Mesendoderm (in vitro differentiated cells): ENCODE measurements at regions not wholly inside any gene's neighbourhood (a gene's known extent, or its start where the extent isn't known, plus 50 kb on each side); places are given as distances from the start of the nearest gene placed in this dataset.
A peak's percentile ranks its signal among the peaks of the same experiment; 100 is the strongest.
"Not testable (repeated sequence)": the region's sequence is repeated elsewhere in the genome, so short reads cannot be mapped to it uniquely, and the experiment has no call there.

ENCODE experiments used
- DNase-seq: peaks from one replicate; pipeline ENCODE4 v3.0.0; 2013
- H2AK5ac ChIP-seq: 2 replicates; pipeline ENCODE4 v1.6.1; 2013; ENCODE audit warnings: low read length, inconsistent platforms
- H2BK120ac ChIP-seq: 2 replicates; pipeline ENCODE4 v1.6.1; 2013; ENCODE audit warnings: low read depth, mild to moderate bottlenecking, low read length, moderate library complexity, mixed read lengths
- H2BK15ac ChIP-seq: replicated peaks from 2 replicates; pipeline ENCODE4 v1.6.1; 2013; ENCODE audit warnings: low read depth, mild to moderate bottlenecking, moderate library complexity
- H2BK5ac ChIP-seq: 2 replicates; pipeline ENCODE4 v1.6.1; 2013; ENCODE audit warnings: low read length, inconsistent platforms
- H3K18ac ChIP-seq: 2 replicates; pipeline ENCODE4 v1.6.1; 2013; ENCODE audit warnings: mild to moderate bottlenecking, low read length, mixed read lengths
- H3K23ac ChIP-seq: one replicate; pipeline ENCODE4 v1.6.1; 2013; ENCODE audit warnings: low read length
- H3K27ac ChIP-seq: 2 replicates; pipeline ENCODE4 v1.5.1; 2013; ENCODE audit warnings: low read depth, mild to moderate bottlenecking, inconsistent platforms, low read length, moderate library complexity
- H3K27me3 ChIP-seq: 2 replicates; pipeline ENCODE4 v1.6.1; 2013; ENCODE audit warnings: low read length, control low read depth, mild to moderate bottlenecking, inconsistent platforms; ENCODE audit not compliant: insufficient read depth, poor library complexity
- H3K36me3 ChIP-seq: 2 replicates; pipeline ENCODE4 v1.6.1; 2013; ENCODE audit warnings: low read length, inconsistent platforms; ENCODE audit not compliant: control insufficient read depth, insufficient read depth
- H3K4ac ChIP-seq: one replicate; pipeline ENCODE4 v1.6.1; 2013; ENCODE audit warnings: low read depth, mild to moderate bottlenecking, low read length, moderate library complexity
- H3K4me1 ChIP-seq: 2 replicates; pipeline ENCODE4 v1.6.1; 2013; ENCODE audit warnings: low read depth, low read length, inconsistent platforms; ENCODE audit not compliant: control insufficient read depth
- H3K4me2 ChIP-seq: 2 replicates; pipeline ENCODE4 v1.6.1; 2013; ENCODE audit warnings: low read length
- H3K4me3 ChIP-seq: 2 replicates; pipeline ENCODE4 v1.5.1; 2013; ENCODE audit warnings: mild to moderate bottlenecking, low read length
- H3K56ac ChIP-seq: one replicate; pipeline ENCODE4 v1.6.1; 2013; ENCODE audit warnings: low read length
- H3K79me1 ChIP-seq: 2 replicates; pipeline ENCODE4 v1.6.1; 2013; ENCODE audit warnings: low read length, inconsistent platforms
- H3K79me2 ChIP-seq: 2 replicates; pipeline ENCODE4 v1.6.1; 2013; ENCODE audit warnings: mild to moderate bottlenecking, low read length; ENCODE audit not compliant: control insufficient read depth, insufficient read depth
- H3K9ac ChIP-seq: 2 replicates; pipeline ENCODE4 v1.6.1; 2013; ENCODE audit warnings: low read length, inconsistent platforms
- H4K5ac ChIP-seq: one replicate; pipeline ENCODE4 v1.6.1; 2013; ENCODE audit warnings: low read length
- H4K8ac ChIP-seq: one replicate; pipeline ENCODE4 v1.6.1; 2013; ENCODE audit warnings: low read depth, mild to moderate bottlenecking, control low read depth, low read length, moderate library complexity
- WGBS: extraction: QIAGEN DNeasy Blood & Tissue Kit; methylation state at CpG from one replicate; pipeline ENCODE4 v1.1.7; 2013; ENCODE audit warnings: low lambda C conversion rate, missing lambda C conversion rate; ENCODE audit not compliant: insufficient coverage; ENCODE audit errors: extremely low coverage; 5-methylcytosine and 5-hydroxymethylcytosine counted together

DNA sequence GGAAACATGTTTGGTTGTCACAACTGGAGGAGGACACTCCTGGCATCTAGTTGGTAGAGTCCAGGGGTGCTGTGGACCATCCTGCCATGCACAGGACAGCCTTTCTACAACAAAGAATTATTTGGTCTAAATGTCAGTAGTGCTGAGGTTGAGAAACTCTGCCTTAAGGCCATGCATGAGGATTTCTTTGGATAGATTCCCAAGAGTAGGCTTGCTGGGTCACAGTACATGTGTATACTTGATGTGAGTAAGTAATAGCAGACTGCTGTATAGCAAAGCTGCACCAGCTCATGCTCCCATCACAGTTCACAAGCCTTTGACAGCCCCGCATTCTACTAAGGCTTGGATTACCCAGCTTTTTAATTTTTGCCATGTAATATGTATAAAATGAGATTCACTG, 151.3 kb downstream of the MFSD1 start:
- Histone ChIP-seq H3K27me3 (no peaks in the 10 kb centered on the region), H4K8ac (no peak overlapping the region), H3K27ac (no peak overlapping the region), H2BK15ac (no peak overlapping the region), H3K79me1 (no peaks in the 10 kb centered on the region), H3K36me3 (no peaks in the 10 kb centered on the region), H4K5ac (no peak overlapping the region), H3K4me2 (no peak overlapping the region), H3K4me1 (peaks cover 2% of the 10 kb centered on the region), H2BK5ac (no peak overlapping the region), H3K23ac (no peak overlapping the region), H3K4ac (no peak overlapping the region), H3K56ac (no peak overlapping the region), H3K18ac (no peak overlapping the region), H3K9ac (no peak overlapping the region), H2AK5ac (no peak overlapping the region), H2BK120ac (no peak overlapping the region), H3K79me2 (no peaks in the 10 kb centered on the region), H3K4me3 (no peak overlapping the region)
- no peak for DNase-seq
- no CpG with 5 or more reads among the region's 1 CpG for WGBS

DNA sequence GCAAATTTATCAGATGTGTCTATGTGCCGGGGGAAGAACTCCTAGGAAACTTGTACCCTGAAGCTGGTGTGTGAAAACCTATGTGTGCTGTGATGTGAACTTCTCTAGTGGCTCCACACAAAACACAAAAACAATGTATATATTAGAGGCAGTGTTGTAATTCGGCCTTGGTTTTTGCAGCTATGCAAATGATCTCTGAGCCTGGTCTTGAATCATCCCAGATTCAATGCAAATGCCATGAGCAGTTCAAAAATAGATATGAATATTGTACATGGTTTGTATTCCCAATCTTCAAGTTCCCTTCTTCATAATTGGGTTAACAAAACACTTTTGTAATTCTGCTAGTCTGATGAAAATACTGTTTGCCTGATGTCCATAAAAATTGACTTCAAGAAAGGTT, 152.6 kb downstream of the MFSD1 start:
- Histone ChIP-seq H3K27me3 (no peaks in the 10 kb centered on the region), H3K56ac (no peak overlapping the region), H3K9ac (no peak overlapping the region), H3K23ac (no peak overlapping the region), H3K18ac (no peak overlapping the region), H3K4me2 (no peak overlapping the region), H3K4ac (no peak overlapping the region), H3K79me2 (no peaks in the 10 kb centered on the region), H3K4me3 (no peak overlapping the region), H3K27ac (no peak overlapping the region), H4K5ac (no peak overlapping the region), H2BK120ac (no peak overlapping the region), H2BK15ac (no peak overlapping the region), H4K8ac (no peak overlapping the region), H3K4me1 (no peaks in the 10 kb centered on the region), H3K79me1 (no peaks in the 10 kb centered on the region), H2AK5ac (no peak overlapping the region), H3K36me3 (no peaks in the 10 kb centered on the region), H2BK5ac (no peak overlapping the region)
- DNase-seq: no peak
- WGBS: no CpG with 5 or more reads among the region's 2 CpGs

DNA sequence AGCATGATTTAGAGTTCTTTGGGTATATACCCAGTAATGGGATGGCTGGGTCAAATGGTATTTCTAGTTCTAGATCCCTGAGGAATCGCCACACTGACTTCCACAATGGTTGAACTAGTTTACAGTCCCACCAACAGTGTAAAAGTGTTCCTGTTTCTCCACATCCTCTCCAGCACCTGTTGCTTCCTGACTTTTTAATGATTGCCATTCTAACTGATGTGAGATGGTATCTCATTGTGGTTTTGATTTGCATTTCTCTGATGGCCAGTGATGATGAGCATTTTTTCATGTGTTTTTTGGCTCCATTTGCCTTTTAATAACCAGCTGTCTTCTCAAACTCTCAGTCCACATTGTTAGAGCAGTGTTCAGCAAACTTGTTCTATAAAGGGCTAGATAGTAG, 155.9 kb downstream of the MFSD1 start:
- H4K8ac ChIP-seq, H3K79me1 ChIP-seq, H2BK15ac ChIP-seq, H3K4me1 ChIP-seq, H3K4ac ChIP-seq, H3K23ac ChIP-seq, H3K27me3 ChIP-seq, H2BK5ac ChIP-seq, H3K9ac ChIP-seq, H2BK120ac ChIP-seq, H3K27ac ChIP-seq, H3K36me3 ChIP-seq, H3K56ac ChIP-seq, H2AK5ac ChIP-seq, H3K18ac ChIP-seq, H3K4me2 ChIP-seq, DNase-seq, H4K5ac ChIP-seq, H3K79me2 ChIP-seq, H3K4me3 ChIP-seq: not testable (repeated sequence)
- WGBS: no CpG with 5 or more reads among the region's 1 CpG

DNA sequence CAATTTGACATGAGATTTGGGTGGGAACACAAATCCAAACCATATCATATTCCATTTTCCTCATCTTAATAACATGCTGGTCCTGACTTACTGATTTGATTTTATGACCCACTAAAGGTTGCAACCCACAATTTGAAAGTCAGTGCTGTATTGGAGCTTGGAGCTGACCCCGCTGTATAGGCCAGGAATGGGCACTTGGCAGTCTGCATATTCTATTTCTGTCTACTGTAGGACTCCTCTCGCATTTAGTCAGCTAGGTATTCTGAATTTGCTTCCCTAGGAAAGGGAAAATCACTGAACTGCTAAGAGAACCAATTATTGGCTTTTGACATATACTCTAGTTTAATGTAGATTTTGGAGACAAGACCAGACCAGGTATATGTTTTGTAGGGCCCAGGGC, 157.0 kb downstream of the MFSD1 start:
- H3K79me2 ChIP-seq: no peaks in the 10 kb centered on the region
- no peak for DNase-seq
- H3K18ac ChIP-seq: no peak overlapping the region
- no peak overlapping the region for H4K5ac ChIP-seq
- no CpG with 5 or more reads among the region's 2 CpGs for WGBS
- no peak overlapping the region for H2AK5ac ChIP-seq
- H3K79me1 ChIP-seq: no peaks in the 10 kb centered on the region
- H3K4me2 ChIP-seq: no peak overlapping the region
- H3K27me3 ChIP-seq: no peaks in the 10 kb centered on the region
- no peak overlapping the region for H4K8ac ChIP-seq
- no peak overlapping the region for H2BK5ac ChIP-seq
- no peak overlapping the region for H3K27ac ChIP-seq
- H3K36me3 ChIP-seq: no peaks in the 10 kb centered on the region
- H3K4me1 ChIP-seq: peaks cover 4% of the 10 kb centered on the region
- no peak overlapping the region for H3K56ac ChIP-seq
- H2BK15ac ChIP-seq: no peak overlapping the region
- H3K4me3 ChIP-seq: no peak overlapping the region
- H3K23ac ChIP-seq: no peak overlapping the region
- H2BK120ac ChIP-seq: no peak overlapping the region
- no peak overlapping the region for H3K4ac ChIP-seq
- H3K9ac ChIP-seq: no peak overlapping the region

DNA sequence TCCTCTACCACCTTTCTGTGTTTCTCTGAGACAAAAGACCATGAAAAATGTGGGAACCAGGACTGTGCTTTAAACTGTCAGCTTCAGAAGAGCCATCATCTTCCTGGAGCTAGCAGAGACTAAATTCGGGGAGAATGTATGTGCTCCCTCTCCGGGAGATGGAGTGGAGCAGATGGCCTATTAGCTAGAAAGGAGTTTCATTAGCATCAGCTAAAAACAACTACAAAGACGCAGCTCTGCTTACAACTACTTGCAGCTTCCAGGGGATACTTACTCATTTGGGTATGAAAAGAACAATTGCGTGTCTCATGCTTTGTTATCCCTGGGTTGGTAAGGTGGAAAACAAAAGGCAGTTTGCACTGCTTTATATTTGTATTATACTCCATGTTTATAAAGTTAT, 159.6 kb downstream of the MFSD1 start:
- Histone ChIP-seq H4K8ac (no peak overlapping the region), H3K9ac (no peak overlapping the region), H3K79me2 (no peaks in the 10 kb centered on the region), H4K5ac (peak overlapping the region; percentile 84), H3K27me3 (no peaks in the 10 kb centered on the region), H2BK5ac (no peak overlapping the region), H3K4ac (no peak overlapping the region), H3K27ac (no peak overlapping the region), H3K23ac (no peak overlapping the region), H3K36me3 (no peaks in the 10 kb centered on the region), H3K56ac (no peak overlapping the region), H3K18ac (no peak overlapping the region), H3K4me2 (no peak overlapping the region), H3K4me1 (peaks cover 4% of the 10 kb centered on the region), H2BK120ac (no peak overlapping the region), H2BK15ac (no peak overlapping the region), H3K4me3 (no peak overlapping the region), H2AK5ac (no peak overlapping the region), H3K79me1 (no peaks in the 10 kb centered on the region)
- WGBS: no CpG with 5 or more reads among the region's 4 CpGs
- no peak for DNase-seq

DNA sequence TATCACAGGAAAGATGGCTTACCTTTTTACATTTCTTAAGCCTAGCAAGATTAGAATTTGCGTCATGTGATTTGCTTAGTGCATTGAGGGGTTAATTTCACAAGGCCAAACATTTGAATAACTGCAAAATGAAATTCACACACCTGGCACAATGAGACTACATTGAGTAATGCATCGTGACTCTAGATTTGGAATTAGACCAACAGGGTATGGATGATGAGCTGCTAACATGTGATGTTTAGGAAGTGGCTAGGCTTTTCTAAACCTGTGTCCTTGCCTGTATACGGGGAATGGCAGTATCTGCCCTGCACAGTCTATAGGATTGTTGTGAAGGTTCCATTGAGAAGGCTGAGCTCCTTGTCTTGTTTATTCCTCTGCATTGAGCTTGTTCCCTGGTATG, 160.1 kb downstream of the MFSD1 start:
- H3K9ac ChIP-seq: no peak overlapping the region
- H2BK5ac ChIP-seq: no peak overlapping the region
- no peak overlapping the region for H3K23ac ChIP-seq
- H3K27me3 ChIP-seq: no peaks in the 10 kb centered on the region
- H3K36me3 ChIP-seq: no peaks in the 10 kb centered on the region
- H2BK120ac ChIP-seq: no peak overlapping the region
- H3K56ac ChIP-seq: no peak overlapping the region
- no peak for DNase-seq
- no peak overlapping the region for H3K27ac ChIP-seq
- H3K4ac ChIP-seq: no peak overlapping the region
- no peak overlapping the region for H3K4me3 ChIP-seq
- no peaks in the 10 kb centered on the region for H3K79me2 ChIP-seq
- no peak overlapping the region for H4K5ac ChIP-seq
- H3K4me1 ChIP-seq: peaks cover 4% of the 10 kb centered on the region
- H3K79me1 ChIP-seq: no peaks in the 10 kb centered on the region
- H2BK15ac ChIP-seq: no peak overlapping the region
- no peak overlapping the region for H2AK5ac ChIP-seq
- H3K18ac ChIP-seq: no peak overlapping the region
- WGBS: no CpG with 5 or more reads among the region's 3 CpGs
- H3K4me2 ChIP-seq: no peak overlapping the region
- no peak overlapping the region for H4K8ac ChIP-seq
